Stimulated activated CD4-positive, alpha-beta T cell treated with anti-CD3 and anti-CD28 coated beads, Interleukin-15, amount 100 ng/mL, for 48 hours (primary cell): ENCODE measurements at regions not wholly inside any gene's neighbourhood (a gene's known extent, or its start where the extent isn't known, plus 50 kb on each side); places are given as distances from the start of the nearest gene placed in this dataset.

ENCODE experiments used
- DNase-seq, 2 donors: peaks; one replicate each; pipeline ENCODE4 v3.0.0-alpha.2; 2020; ENCODE audit warnings: low read depth in 2 of 2

DNA sequence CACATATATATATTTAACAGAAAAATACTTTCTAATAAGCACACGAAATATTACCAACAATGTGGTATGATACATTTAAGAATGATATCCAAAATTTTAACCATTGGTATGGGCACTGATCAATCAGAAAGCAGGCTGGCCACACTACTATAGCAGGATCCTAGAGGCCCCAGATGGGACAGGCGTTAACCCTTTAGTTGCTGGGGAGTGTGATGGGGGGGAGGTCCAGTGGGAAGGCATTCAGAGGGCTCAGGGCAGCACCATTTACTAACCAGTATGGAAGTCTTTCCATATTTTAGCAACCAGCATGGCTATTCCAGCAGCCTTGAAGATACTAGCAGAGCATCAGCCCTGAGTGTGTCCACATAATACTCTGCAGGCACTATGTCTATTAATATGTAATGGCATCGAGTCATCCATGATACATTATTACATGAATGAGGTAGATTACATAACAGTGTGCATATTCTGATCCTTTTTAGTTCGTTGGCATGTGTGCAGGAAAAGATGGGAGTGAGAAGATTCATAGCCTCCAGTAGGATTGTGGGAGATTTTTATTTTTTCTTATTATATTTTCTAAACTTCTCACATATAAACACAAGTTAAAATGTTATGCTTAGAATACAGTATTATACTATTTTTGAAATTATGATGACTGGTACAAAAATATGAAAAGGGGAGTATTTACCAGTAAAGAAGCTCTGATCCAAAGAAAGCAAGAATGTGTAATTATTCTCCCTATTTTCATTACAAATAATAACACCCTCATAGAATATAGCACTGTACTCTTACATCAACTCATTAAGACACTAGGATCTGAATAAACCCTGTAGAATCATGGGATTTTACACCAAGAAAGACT lies 78.9 kb downstream of the FAM217A start:
- no peak for DNase-seq

DNA sequence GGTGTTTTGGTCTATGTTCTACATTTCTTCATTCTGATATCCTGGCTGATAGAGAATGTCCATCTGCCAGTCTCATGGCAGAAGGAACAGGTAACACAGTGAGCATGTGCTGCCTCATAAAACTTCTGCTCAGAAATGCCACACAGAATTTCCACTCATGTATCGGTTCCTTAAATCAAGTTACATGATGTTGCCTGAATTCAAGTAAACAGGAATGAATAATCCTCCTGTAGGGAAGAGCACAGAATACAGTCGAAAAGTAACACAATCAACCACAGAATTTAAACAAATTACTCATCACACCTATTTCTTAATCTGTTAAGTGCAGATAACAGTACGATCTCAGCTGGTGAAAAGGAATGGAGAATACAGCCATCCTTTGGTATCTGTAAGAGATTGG lies 74.7 kb downstream of the FAM217A start:
- no peak for DNase-seq

DNA sequence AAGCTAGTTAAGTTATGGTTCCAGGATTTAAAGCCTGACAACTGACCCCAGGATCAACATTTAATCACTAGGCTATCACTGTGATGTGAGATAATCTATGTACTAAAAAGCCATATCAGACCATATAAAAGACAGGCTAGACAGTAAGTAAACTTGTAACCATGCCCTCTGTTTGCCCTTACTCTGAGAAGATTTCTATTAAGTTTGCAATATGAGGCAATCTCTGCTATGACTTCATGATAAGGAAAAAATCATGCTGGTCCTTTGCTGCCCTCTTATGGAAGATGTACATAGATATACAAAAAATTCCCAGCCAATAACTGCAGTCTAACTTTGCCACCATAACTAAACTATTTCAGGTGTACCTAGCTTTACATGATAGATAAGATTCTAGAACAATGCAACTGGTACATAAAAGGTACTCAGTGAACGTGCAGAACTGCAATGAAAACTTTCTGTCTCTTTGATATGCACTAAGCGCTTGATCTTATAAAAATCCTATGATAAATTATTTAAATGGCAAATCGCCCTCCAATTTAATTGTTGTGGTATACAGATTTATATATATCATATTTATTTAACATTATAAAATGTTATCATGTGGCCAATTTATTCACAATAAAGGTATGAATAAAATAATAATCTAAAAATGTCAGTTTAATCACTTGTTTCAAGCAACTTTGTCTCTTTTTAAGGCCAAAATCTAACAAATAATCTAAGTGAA lies 70.5 kb downstream of the FAM217A start:
- DNase-seq, result no peak

DNA sequence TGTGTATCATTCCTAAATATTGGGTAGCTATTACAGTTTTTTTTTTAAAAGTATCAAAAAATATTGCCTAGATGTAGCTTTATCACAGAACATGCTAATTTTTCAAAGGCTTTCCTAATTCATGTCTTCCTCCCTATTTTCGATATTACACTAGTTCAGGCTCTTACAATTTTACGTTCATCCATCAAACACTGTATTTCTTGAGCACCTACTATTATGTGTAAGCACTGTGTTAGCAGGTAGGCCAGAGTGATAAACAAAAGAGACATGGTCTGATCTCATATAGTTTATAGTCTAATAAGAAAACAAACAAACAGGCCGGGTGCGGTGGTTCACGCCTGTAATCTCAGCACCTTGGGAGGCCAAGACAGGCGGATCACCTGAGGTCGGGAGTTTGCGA lies 69.5 kb downstream of the FAM217A start:
- DNase-seq, result no peak

DNA sequence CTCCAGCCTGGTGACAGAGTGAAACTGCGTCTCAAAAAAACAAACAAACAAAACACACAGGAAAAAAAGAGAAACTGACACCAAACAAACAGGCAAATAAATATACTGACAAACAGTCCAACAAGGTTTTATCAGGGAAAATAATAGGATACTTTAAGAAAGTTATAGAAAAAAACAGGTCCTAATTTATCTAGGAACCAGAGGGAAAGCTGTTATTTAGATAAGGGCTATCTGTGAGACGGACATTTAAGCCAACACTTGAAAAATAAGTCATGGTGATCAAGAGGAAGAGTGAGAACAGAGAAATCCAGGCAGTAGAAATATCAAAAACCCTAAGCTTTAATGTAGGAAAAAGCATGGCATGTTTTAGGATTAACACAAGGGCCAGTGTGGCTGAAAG lies 68.9 kb downstream of the FAM217A start:
- DNase-seq, result no peak

DNA sequence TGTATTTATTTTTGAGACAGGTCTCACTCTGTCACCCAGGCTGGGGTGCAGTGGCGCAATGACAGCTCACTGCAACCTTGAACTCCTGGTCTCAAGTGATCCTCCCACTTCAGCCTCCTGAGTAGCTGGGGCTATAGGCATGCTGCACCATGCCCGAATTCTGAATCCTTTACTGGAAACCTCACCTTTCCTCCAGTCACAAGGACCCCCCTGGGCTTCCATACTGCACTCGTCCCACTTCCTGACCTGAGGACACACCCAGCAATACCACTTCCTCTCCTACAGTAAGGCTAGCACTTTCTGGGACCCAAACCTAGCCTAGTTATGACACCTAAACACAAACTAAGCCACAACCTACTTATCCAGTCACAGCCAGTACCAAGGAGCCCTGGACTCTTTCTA lies 68.2 kb downstream of the FAM217A start:
- DNase-seq, result no peak

DNA sequence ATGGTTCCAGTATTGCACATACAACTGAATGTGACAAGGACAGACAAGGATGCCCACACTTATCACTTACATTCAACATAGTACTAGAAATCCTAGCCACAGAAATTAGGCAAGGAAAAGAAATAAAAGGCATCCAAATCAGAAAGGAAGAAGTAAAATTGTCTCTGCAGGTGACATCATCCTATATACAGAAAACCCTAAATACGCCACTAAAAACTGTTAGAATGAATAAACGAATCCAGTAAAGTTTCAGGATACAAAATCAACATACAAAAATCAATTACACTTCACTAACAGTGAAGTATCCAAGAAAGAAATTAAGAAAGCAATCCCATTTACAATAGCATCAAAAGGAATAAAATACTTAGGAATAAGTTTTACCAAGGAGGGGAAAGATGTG lies 66.1 kb downstream of the FAM217A start:
- no peak for DNase-seq

DNA sequence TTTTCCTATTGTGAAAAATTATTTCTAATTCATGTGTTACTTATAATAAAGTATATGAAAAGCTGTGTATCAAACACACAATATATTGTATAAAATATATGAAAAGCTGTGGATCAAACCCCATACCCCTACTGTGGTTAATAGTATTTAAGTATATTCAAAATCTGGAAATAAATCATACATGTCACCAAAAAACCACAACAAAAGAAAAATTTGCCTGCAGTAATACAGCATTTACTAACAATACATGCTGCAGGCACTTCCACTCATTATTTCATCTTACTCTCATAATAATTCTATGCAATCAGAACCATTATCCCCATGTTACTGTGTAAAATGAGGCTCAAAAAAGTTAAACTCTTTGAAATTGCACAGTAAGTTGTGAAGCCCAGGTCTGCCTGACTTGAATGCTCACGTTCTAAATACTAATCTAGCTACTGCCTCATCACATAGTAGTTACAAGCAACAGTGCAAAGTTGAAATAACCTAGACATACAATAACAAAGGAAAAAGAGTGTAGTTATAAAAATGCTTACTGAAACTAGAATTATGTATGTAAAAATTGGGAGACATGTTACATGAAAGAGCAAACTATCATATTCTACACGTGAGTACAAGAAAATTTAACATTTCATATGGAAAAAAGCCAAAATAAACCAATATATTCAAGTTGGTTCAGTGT lies 61.7 kb downstream of the FAM217A start:
- no peak for DNase-seq

DNA sequence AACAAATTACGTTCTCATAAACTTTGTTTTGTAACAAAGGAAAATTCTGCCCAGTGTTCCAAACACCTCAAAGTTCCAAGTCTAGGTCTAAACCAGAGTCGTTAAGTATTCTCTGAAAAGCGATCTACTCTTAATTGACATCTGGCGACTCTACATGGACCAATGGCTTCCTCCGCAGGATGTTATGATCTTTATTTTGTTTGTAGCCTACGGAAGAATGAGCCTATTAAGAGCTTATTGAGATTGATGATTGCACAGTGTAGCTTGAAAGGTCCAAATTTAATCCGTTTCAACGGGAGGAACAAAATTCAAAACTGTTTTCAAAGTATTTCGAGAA lies 61.1 kb downstream of the FAM217A start:
- DNase-seq, result no peak

DNA sequence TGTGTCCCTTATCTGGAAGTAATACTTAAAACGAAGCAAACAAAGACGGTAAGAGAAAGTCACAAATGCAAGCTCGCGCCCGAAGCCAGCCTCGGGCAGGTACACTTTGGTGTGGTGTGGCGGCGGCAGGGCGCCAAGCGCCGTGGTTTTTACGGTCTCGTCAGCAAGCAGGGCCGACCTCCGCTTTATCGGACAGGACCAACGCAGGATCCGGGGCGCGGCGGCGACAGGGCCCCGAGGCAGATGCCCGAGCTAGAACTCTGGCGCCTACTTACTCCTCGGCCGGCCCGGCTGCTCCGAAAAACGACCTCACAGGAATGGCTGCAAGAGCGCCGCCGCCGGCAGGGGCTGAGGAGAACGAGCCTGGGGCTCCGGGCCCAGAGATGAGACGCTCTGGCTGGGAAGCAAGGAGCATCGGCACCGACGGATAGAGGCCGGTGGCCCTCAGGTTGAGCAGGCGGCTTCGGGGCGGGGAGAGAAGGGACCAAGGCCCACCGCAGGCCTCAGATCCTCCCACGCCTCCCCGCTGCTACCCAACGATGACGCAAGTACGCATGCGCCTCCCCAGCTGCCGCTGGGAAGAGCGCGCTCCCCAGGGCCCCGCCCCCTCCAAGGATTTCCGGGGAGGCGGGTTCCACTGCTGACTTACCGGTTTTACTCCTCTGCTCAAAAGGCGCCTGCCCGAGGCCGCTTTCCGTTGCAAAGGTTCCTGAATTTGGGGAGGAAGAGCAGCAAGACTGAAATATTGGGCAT lies 60.6 kb downstream of the FAM217A start:
- DNase-seq, result peak; percentile 95 to 96
